SK-N-SH (cell line): ENCODE measurements at regions not wholly inside any gene's neighbourhood (a gene's known extent, or its start where the extent isn't known, plus 50 kb on each side); places are given as distances from the start of the nearest gene placed in this dataset.

ENCODE experiments used
- CTCF ChIA-PET: fragments of 300-600, 350-600 bp; formaldehyde crosslinking; extraction: SDS; loops from one replicate; lab custom pipeline; 2021; lab: Yijun Ruan, JAX
- POLR2A ChIA-PET: fragments of 350-600 bp; sonication (Branson Sonifier 250); formaldehyde crosslinking; extraction: SDS; loops from one replicate; lab custom pipeline; 2020; ENCODE audit warnings: antibody characterized with exemption, inconsistent platforms; lab: Yijun Ruan, JAX
- DNase-seq: peaks from one replicate; pipeline ENCODE4 v3.0.0; 2012
- H2AFZ ChIP-seq: fragments of 200-600 bp; sonication (generic); 2 replicates; pipeline ENCODE4 v1.8.1; 2016; ENCODE audit warnings: antibody characterized with exemption, mild to moderate bottlenecking, low read depth
- H3F3A ChIP-seq: fragments of 200-600 bp; sonication (generic); replicated peaks from 2 replicates; pipeline ENCODE3; 2016; ENCODE audit warnings: antibody characterized with exemption, mild to moderate bottlenecking; ENCODE audit not compliant: insufficient read depth
- H3K27ac ChIP-seq, 2 experiments: fragments of 200-500 bp in 1 of 2; fragments of 200-600 bp in 1 of 2; sonication (Bioruptor generic) in 1 of 2; sonication (generic), shearing (Covaris generic) in 1 of 2; 2 replicates each; pipeline versions ENCODE4 v1.5.1 to v1.6.1; 2014 to 2016; ENCODE audit warnings: low read depth in 2 of 2, inconsistent platforms in 1 of 2, low read length in 1 of 2, mild to moderate bottlenecking in 1 of 2, mixed read lengths in 1 of 2
- H3K27me3 ChIP-seq: fragments of 200-600 bp; sonication (generic), shearing (Covaris generic); 2 replicates; pipeline ENCODE4 v1.6.1; 2016; ENCODE audit warnings: mixed run types; ENCODE audit not compliant: insufficient read depth
- H3K36me3 ChIP-seq, 2 experiments: fragments of 200-500 bp in 1 of 2; fragments of 200-600 bp in 1 of 2; sonication (Bioruptor generic) in 1 of 2; sonication (generic) in 1 of 2; replicated peaks in 1 of 2; 2 replicates each; pipeline versions ENCODE3 to v1.5.1; 2014 to 2016; ENCODE audit warnings: low read length in 1 of 2, mild to moderate bottlenecking in 1 of 2; ENCODE audit not compliant: insufficient read depth in 2 of 2, control insufficient read depth in 1 of 2
- H3K4me1 ChIP-seq, 2 experiments: fragments of 200-500 bp in 1 of 2; fragments of 200-600 bp in 1 of 2; sonication (Bioruptor generic) in 1 of 2; sonication (generic), shearing (Covaris generic) in 1 of 2; 2 replicates each; pipeline versions ENCODE4 v1.5.1 to v1.6.1; 2014 to 2016; ENCODE audit warnings: low read depth in 1 of 2, low read length in 1 of 2, mixed run types in 1 of 2; ENCODE audit not compliant: insufficient read depth in 2 of 2, control insufficient read depth in 1 of 2
- H3K4me2 ChIP-seq: fragments of 200-600 bp; sonication (generic), shearing (Covaris generic); 2 replicates; pipeline ENCODE4 v1.6.1; 2017; ENCODE audit warnings: mixed run types
- H3K4me3 ChIP-seq, 2 experiments: fragments of 200-500 bp in 1 of 2; fragments of 200-600 bp in 1 of 2; sonication (Bioruptor generic) in 1 of 2; sonication (generic), shearing (Covaris generic) in 1 of 2; 2 replicates each; pipeline versions ENCODE4 v1.5.1 to v1.8.1; 2014 to 2016; ENCODE audit warnings: low read depth in 2 of 2, inconsistent platforms in 1 of 2, low read length in 1 of 2, mild to moderate bottlenecking in 1 of 2, mixed read lengths in 1 of 2, moderate library complexity in 1 of 2
- H3K79me2 ChIP-seq: fragments of 200-600 bp; sonication (generic); 2 replicates; pipeline ENCODE4 v1.8.1; 2017; ENCODE audit warnings: mild to moderate bottlenecking; ENCODE audit not compliant: insufficient read depth
- H3K9ac ChIP-seq: fragments of 200-600 bp; sonication (generic); 2 replicates; pipeline ENCODE4 v1.6.1; 2017; ENCODE audit warnings: mixed run types
- H3K9me2 ChIP-seq: fragments of 200-600 bp; sonication (generic); 2 replicates; pipeline ENCODE4 v1.6.1; 2017; ENCODE audit warnings: mixed run types
- H3K9me3 ChIP-seq: fragments of 200-600 bp; sonication (generic); 2 replicates; pipeline ENCODE4 v1.6.1; 2017; ENCODE audit warnings: mixed run types, mild to moderate bottlenecking, moderate library complexity
- H4K20me1 ChIP-seq: fragments of 200-600 bp; sonication (generic); 2 replicates; pipeline ENCODE4 v1.6.1; 2017; ENCODE audit warnings: mild to moderate bottlenecking, mixed run types; ENCODE audit not compliant: insufficient read depth
- ELF1 ChIP-seq: IDR thresholded peaks from 2 replicates; pipeline ENCODE4 v1.4.0; 2012
- EZH2phosphoT487 ChIP-seq: fragments of 200-600 bp; sonication (generic); IDR thresholded peaks from 2 replicates; pipeline ENCODE4 v1.6.1; 2017; ENCODE audit warnings: low read depth, mixed run types, mild to moderate bottlenecking, antibody characterized with exemption, moderate library complexity, borderline replicate concordance
- FOXJ3 ChIP-seq: sonication (generic); formaldehyde crosslinking; IDR thresholded peaks from 2 replicates; pipeline ENCODE4 v1.5.1; 2020; ENCODE audit warnings: mild to moderate bottlenecking, missing genetic modification reagents
- FOXM1 ChIP-seq: IDR thresholded peaks from 2 replicates; pipeline ENCODE4 v1.4.0; 2012; ENCODE audit warnings: low read depth, mild to moderate bottlenecking
- GATA2 ChIP-seq: sonication (generic); formaldehyde crosslinking; IDR thresholded peaks from 2 replicates; pipeline ENCODE4 v1.5.0; 2020; ENCODE audit warnings: mild to moderate bottlenecking, missing genetic modification reagents
- JUND ChIP-seq: IDR thresholded peaks from 2 replicates; pipeline ENCODE4 v1.4.0; 2012
- NFIC ChIP-seq: IDR thresholded peaks from 2 replicates; pipeline ENCODE4 v1.4.0; 2012; ENCODE audit warnings: borderline replicate concordance
- RCOR1 ChIP-seq: fragments of 150-350 bp; IDR thresholded peaks from 2 replicates; pipeline ENCODE4 v1.6.1; 2017; ENCODE audit warnings: antibody characterized with exemption, low read length
- REST ChIP-seq: IDR thresholded peaks from 2 replicates; pipeline ENCODE4 v1.6.1; 2012; ENCODE audit warnings: mild to moderate bottlenecking, low read depth, low read length, moderate library complexity
- RFX5 ChIP-seq: IDR thresholded peaks from 2 replicates; pipeline ENCODE4 v1.6.1; 2012; ENCODE audit warnings: mild to moderate bottlenecking, improper control_type of control experiment, low read length
- RXRA ChIP-seq: IDR thresholded peaks from 2 replicates; pipeline ENCODE4 v1.4.0; 2012; ENCODE audit warnings: low read depth, mild to moderate bottlenecking, borderline replicate concordance
- TAF1 ChIP-seq: IDR thresholded peaks from 2 replicates; pipeline ENCODE4 v1.6.1; 2012; ENCODE audit warnings: low read depth, mild to moderate bottlenecking, low read length, moderate library complexity, borderline replicate concordance
- TCF12 ChIP-seq: IDR thresholded peaks from 2 replicates; pipeline ENCODE4 v1.4.0; 2012
- TEAD4 ChIP-seq: IDR thresholded peaks from 2 replicates; pipeline ENCODE4 v1.4.0; 2012; ENCODE audit warnings: mild to moderate bottlenecking, borderline replicate concordance; ENCODE audit not compliant: insufficient read depth
- WGBS: methylation state at CpG from one replicate; pipeline ENCODE4 v1.1.6; 2017; ENCODE audit warnings: low lambda C conversion rate; 5-methylcytosine and 5-hydroxymethylcytosine counted together
- TF ChIP-seq, protein P1 (sequence below): IDR thresholded peaks from 2 replicates; pipeline ENCODE4 v1.4.0; 2012; ENCODE audit warnings: low read depth
- TF ChIP-seq, protein P2 (sequence below): IDR thresholded peaks from 2 replicates; pipeline ENCODE4 v1.4.0; 2012; ENCODE audit warnings: low read depth, borderline replicate concordance

- TF ChIP-seq REST (no peak), TCF12 (no peak), TAF1 (no peak)
Measured at GRCh38 chr1:25031601-25031965, 101.5 kb upstream of the RUNX3 start (continued).

DNA sequence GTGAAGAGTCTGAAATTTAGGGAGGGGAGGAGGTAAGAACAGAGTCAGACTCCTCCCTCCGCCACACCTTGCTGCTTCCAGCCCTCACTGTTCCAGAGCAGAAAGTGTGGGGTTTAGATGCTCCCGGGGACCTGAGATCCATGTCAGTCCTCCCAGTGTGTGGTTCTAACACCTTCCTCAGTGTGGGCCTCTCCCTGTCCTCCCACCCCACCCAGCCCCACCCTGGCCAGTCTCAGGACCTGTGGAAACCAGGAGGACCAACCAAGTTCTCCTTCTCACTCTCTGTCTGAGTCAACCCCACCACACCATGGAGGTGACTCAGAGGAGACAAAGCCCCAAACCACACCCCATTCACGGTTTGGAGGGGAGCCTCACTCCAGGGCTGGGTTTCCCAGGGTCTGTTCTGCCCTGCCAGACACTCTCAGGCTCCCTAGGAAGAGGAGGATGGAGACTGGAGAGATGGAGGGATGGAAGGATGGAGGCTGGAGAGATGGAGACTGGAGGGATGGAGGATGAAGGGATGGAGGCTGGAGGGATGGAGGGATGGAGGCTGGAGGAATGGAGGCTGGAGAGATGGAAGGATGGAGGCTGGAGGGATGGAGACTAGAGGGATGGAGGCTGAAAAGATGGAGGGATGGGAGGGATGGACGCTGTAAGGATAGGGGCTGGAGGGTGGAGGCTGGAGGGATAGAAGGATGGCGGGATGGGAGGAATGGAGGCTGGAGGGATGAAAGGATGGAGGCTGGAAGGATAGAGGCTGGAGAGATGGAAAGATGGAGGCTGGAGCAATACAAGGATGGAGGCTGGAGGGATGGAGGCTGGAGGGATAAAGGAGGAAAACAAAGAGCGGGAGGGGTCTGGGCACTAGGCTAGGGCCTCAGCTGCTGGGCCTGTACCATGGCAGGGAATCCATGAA lies 100.9 kb upstream of the RUNX3 start:
- H3K36me3 ChIP-seq = no peaks in the 10 kb centered on the region
- no peak overlapping the region for H2AFZ ChIP-seq
- ChIA-PET POLR2A (no interaction called here), CTCF (interaction anchor here (4.7 kb wide), 1 partner anchor 7 kb away, joined by 32 read pairs; no protein-coding TSS in a partner anchor)
- DNase-seq = no peak
- H3K4me2 ChIP-seq = no peak overlapping the region
- H3K27me3 ChIP-seq = no peaks in the 10 kb centered on the region
- no peak overlapping the region for H3K9ac ChIP-seq
- H3K9me3 ChIP-seq = no peaks in the 10 kb centered on the region
- TF ChIP-seq TEAD4 (no peak), FOXJ3 (CRISPR knock-in tag) (no peak), ELF1 (no peak), RCOR1 (no peak), NFIC (no peak), RXRA (no peak), EZH2phosphoT487 (no peak), JUND (no peak), FOXM1 (no peak), RFX5 (no peak), GATA2 (CRISPR knock-in tag) (no peak)
- TF ChIP-seq, protein P1, sequence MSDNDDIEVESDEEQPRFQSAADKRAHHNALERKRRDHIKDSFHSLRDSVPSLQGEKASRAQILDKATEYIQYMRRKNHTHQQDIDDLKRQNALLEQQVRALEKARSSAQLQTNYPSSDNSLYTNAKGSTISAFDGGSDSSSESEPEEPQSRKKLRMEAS = no peak
- TF ChIP-seq, protein P2, sequence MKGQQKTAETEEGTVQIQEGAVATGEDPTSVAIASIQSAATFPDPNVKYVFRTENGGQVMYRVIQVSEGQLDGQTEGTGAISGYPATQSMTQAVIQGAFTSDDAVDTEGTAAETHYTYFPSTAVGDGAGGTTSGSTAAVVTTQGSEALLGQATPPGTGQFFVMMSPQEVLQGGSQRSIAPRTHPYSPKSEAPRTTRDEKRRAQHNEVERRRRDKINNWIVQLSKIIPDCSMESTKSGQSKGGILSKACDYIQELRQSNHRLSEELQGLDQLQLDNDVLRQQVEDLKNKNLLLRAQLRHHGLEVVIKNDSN = no peak
- TF ChIP-seq, all 33 proteins: peak for 0
- 67% methylated on average over 6 of the region's 6 CpGs for WGBS
- Histone ChIP-seq H3K9me2 (no peaks in the 10 kb centered on the region), H3K27ac (no peak overlapping the region), H3F3A (no peaks in the 10 kb centered on the region), H4K20me1 (no peaks in the 10 kb centered on the region), H3K79me2 (no peaks in the 10 kb centered on the region), H3K4me3 (no peak overlapping the region), H3K4me1 (no peaks in the 10 kb centered on the region; a peak in 1 of 4 replicates)
